ENCODE measurements at regions not wholly inside any gene's neighbourhood (a gene's known extent, or its start where the extent isn't known, plus 50 kb on each side); places are given as distances from the start of the nearest gene placed in this dataset.

DNA sequence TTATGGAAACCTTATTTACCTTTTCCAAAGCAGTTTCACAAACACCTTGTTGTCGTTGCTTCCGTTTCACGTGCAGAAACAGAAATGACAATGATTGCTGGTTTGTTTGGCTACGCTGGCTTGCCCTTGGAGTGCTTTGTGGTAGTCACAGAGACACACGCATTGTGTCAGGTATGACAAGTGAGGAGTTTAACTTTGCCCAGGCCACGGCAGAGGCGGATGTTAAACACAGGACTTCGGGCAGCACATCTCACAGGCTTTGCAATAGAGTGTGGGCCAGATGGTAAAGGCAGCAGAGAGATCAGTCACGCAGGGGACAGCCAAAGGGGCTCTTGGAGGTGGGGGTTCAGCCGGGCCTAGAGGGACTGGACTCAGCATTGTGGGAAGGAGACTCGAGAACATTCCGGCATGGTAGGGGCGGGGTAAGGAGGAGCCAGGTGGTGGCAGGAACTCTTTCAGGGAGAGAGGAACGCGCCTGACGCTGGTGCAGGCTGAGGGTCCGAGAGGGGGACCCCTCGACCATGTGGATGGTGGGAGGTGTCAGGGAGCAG is 59.8 kb upstream of the KCNA1 start:
- TF ChIP-seq, protein P1, sequence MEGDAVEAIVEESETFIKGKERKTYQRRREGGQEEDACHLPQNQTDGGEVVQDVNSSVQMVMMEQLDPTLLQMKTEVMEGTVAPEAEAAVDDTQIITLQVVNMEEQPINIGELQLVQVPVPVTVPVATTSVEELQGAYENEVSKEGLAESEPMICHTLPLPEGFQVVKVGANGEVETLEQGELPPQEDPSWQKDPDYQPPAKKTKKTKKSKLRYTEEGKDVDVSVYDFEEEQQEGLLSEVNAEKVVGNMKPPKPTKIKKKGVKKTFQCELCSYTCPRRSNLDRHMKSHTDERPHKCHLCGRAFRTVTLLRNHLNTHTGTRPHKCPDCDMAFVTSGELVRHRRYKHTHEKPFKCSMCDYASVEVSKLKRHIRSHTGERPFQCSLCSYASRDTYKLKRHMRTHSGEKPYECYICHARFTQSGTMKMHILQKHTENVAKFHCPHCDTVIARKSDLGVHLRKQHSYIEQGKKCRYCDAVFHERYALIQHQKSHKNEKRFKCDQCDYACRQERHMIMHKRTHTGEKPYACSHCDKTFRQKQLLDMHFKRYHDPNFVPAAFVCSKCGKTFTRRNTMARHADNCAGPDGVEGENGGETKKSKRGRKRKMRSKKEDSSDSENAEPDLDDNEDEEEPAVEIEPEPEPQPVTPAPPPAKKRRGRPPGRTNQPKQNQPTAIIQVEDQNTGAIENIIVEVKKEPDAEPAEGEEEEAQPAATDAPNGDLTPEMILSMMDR (IDR thresholded peaks at IDR 0.05) = no peak
- TF ChIP-seq POLR2A (IDR thresholded peaks at IDR 0.05) = no peak
